Progenitor cell of endocrine pancreas (in vitro differentiated cells): ENCODE measurements at regions not wholly inside any gene's neighbourhood (a gene's known extent, or its start where the extent isn't known, plus 50 kb on each side); places are given as distances from the start of the nearest gene placed in this dataset.

Experiments
- DNase-seq: peaks from one replicate; pipeline ENCODE4 v3.0.0; 2021; ENCODE audit warnings: low spot score; ENCODE audit not compliant: unreplicated experiment
- H3K27ac Mint-ChIP-seq: 2 replicates; pipeline ENCODE4 v1.8.0; 2021; ENCODE audit warnings: mild to moderate bottlenecking, moderate library complexity, mixed read lengths
- H3K27me3 Mint-ChIP-seq: 2 replicates; pipeline ENCODE4 v1.8.0; 2021; ENCODE audit warnings: mixed read lengths
- H3K36me3 Mint-ChIP-seq: 2 replicates; pipeline ENCODE4 v1.8.0; 2022; ENCODE audit warnings: mixed read lengths; ENCODE audit not compliant: insufficient read depth
- H3K4me1 Mint-ChIP-seq: 2 replicates; pipeline ENCODE4 v1.8.0; 2021; ENCODE audit warnings: low read depth, mixed read lengths
- H3K4me3 Mint-ChIP-seq: 2 replicates; pipeline ENCODE4 v1.8.0; 2021; ENCODE audit warnings: low read depth, mild to moderate bottlenecking, moderate library complexity, mixed read lengths
- H3K9me3 Mint-ChIP-seq: 2 replicates; pipeline ENCODE4 v1.8.0; 2021; ENCODE audit warnings: low read depth, mixed read lengths
- CTCF ChIP-seq: fragments of 200-600 bp; sonication (generic); IDR thresholded peaks from one replicate; pipeline ENCODE4 v1.5.0; 2021; ENCODE audit warnings: antibody characterized with exemption, mild to moderate bottlenecking; ENCODE audit not compliant: unreplicated experiment

- Mint-ChIP-seq H3K9me3 (no peaks in the 10 kb centered on the region), H3K36me3 (no peaks in the 10 kb centered on the region), H3K27me3 (no peaks in the 10 kb centered on the region), H3K27ac (no peak overlapping the region), H3K4me1 (no peaks in the 10 kb centered on the region), H3K4me3 (no peak overlapping the region)
- DNase-seq, result no peak
- no peak for TF ChIP-seq CTCF
Measured at GRCh38 chr15:95795386-95795785, 535.1 kb upstream of the NR2F2 start.

- Mint-ChIP-seq H3K27me3 (no peaks in the 10 kb centered on the region), H3K27ac (no peak overlapping the region), H3K4me1 (peaks cover 3% of the 10 kb centered on the region), H3K9me3 (no peaks in the 10 kb centered on the region), H3K36me3 (no peaks in the 10 kb centered on the region), H3K4me3 (no peak overlapping the region)
- DNase-seq, result no peak
- no peak for TF ChIP-seq CTCF
Measured at GRCh38 chr15:95799286-95800200, 531.0 kb upstream of the NR2F2 start.

- peaks cover 3% of the 10 kb centered on the region for H3K4me1 Mint-ChIP-seq
- TF ChIP-seq CTCF, result no peak
Measured at GRCh38 chr15:95804484-95804883, 526.0 kb upstream of the NR2F2 start.

GRCh38 chr15:95812491-95812890 lies 518.0 kb upstream of the NR2F2 start:
- no peak overlapping the region for H3K4me3 Mint-ChIP-seq
- no peak for TF ChIP-seq CTCF
- no peak for DNase-seq
- H3K27me3 Mint-ChIP-seq, result no peaks in the 10 kb centered on the region
- no peaks in the 10 kb centered on the region for H3K4me1 Mint-ChIP-seq
- no peaks in the 10 kb centered on the region for H3K36me3 Mint-ChIP-seq
- no peak overlapping the region for H3K27ac Mint-ChIP-seq
- H3K9me3 Mint-ChIP-seq, result no peaks in the 10 kb centered on the region

More at GRCh38 chr15:95804484-95804883, 526.0 kb upstream of the NR2F2 start:
- DNase-seq, result no peak
- Mint-ChIP-seq H3K27ac (no peak overlapping the region), H3K27me3 (no peaks in the 10 kb centered on the region), H3K9me3 (peaks cover 9% of the 10 kb centered on the region), H3K36me3 (no peaks in the 10 kb centered on the region), H3K4me3 (no peak overlapping the region)

GRCh38 chr15:95814908-95815307 lies 515.6 kb upstream of the NR2F2 start:
- Mint-ChIP-seq H3K4me1 (no peaks in the 10 kb centered on the region), H3K27ac (no peak overlapping the region), H3K9me3 (no peaks in the 10 kb centered on the region), H3K36me3 (no peaks in the 10 kb centered on the region), H3K4me3 (no peak overlapping the region), H3K27me3 (no peaks in the 10 kb centered on the region)
- no peak for TF ChIP-seq CTCF
- no peak for DNase-seq
